ENCODE measurements at regions not wholly inside any gene's neighbourhood (a gene's known extent, or its start where the extent isn't known, plus 50 kb on each side); places are given as distances from the start of the nearest gene placed in this dataset.

- TF ChIP-seq CTCF (IDR thresholded peaks at IDR 0.05) (no peak), POLR2A (IDR thresholded peaks at IDR 0.05) (no peak)
Observed at GRCh38 chr22:26910845-26911244, 253.5 kb downstream of the MIAT start.
